ENCODE measurements at regions not wholly inside any gene's neighbourhood (a gene's known extent, or its start where the extent isn't known, plus 50 kb on each side); places are given as distances from the start of the nearest gene placed in this dataset.

GRCh38 chr2:38434595-38434994 lies 57.5 kb upstream of the ATL2 start:
- TF ChIP-seq CTCF (IDR thresholded peaks at IDR 0.05) (no peak), POLR2A (IDR thresholded peaks at IDR 0.05) (no peak)
